Stimulated activated CD8-positive, alpha-beta memory T cell treated with anti-CD3 and anti-CD28 coated beads, Interleukin-15, amount 100 ng/mL, for 24 hours (primary cell): ENCODE measurements at regions not wholly inside any gene's neighbourhood (a gene's known extent, or its start where the extent isn't known, plus 50 kb on each side); places are given as distances from the start of the nearest gene placed in this dataset.

Source experiments
- DNase-seq: peaks from one replicate; pipeline ENCODE4 v3.0.0-alpha.2; 2020; ENCODE audit warnings: low read depth

DNA sequence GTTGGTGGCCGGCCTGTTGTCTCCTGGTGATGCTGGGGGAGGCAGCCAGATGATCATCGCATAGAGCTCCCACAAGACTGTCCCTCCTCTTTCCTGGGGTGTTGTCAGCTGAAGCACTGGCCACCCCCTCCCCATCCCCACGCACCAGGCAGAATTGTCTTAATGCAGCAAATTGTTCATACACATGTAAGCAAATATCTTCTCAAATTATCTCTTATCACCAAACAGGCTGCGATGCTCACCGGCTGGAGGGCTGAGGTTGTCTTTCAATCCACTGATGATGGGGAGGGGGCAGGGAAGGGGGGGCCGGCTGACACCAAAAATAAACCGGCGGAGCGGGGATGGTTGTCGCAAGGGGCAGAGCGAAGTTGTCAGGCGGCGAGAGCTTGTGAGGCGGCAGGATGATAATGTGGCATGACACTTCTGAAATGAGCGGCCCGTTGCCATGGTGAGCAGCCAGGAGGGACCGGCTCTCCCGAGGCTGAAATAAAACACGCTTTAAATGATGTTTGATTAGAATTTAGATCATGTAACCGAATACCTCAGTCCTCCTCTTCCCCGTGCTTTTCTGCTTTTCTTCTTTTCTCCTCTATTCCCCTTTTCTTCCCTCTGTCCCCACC is 59.8 kb downstream of the MRM1 start:
- no peak for DNase-seq

- no peak for DNase-seq
Measured at GRCh38 chr17:36661688-36662087, 60.3 kb downstream of the MRM1 start.

- no peak for DNase-seq
Measured at GRCh38 chr17:36665417-36665816, 64.0 kb downstream of the MRM1 start.

- no peak for DNase-seq
Measured at GRCh38 chr17:36667922-36668321, 66.5 kb downstream of the MRM1 start.

GRCh38 chr17:36668824-36669223 is 67.4 kb downstream of the MRM1 start:
- no peak for DNase-seq

DNA sequence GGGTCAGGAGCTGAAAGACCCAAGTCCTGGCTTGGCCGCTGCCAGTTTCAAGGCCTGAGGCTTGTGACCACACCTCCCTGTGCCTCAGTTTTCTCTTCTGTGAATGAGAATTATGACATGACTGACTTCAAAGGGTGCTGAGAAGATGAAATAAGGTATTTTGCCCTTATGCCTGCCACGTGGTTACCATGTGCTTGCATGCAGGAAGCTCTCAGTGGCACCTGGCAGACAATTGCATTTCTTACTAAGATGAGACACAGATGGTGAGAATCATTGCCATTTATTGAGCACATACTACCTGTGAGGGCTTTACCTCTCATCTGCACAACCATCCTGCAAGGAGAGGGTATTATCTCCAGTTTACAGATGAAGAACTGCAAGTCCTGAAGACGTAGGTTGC is 69.8 kb downstream of the MRM1 start:
- no peak for DNase-seq

- no peak for DNase-seq
Measured at GRCh38 chr17:36672403-36672918, 71.1 kb downstream of the MRM1 start.

GRCh38 chr17:36673068-36673467 is 71.7 kb downstream of the MRM1 start:
- no peak for DNase-seq

- DNase-seq, result no peak
Measured at GRCh38 chr17:36673637-36674277, 72.4 kb downstream of the MRM1 start.

DNA sequence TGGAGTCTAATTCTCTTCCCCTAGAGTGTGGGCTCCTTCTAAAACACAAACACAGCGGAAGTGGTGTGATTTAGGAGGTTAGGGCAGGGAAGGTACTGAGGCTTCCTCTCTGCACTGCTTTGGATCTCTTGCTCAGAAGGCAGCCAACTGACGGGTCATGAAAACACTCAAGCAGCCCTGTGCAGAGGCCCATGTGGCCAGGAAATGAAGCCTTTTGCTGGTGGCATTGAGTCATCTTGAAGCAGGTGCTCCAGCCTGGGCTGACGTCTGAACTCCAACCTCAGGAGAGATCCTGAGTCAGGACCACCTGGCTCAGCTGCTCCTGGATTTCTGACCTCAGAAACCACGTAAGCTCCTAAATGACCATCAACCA is 72.9 kb downstream of the MRM1 start:
- DNase-seq, result no peak

- no peak for DNase-seq
Measured at GRCh38 chr17:36675250-36675649, 73.9 kb downstream of the MRM1 start.

DNA sequence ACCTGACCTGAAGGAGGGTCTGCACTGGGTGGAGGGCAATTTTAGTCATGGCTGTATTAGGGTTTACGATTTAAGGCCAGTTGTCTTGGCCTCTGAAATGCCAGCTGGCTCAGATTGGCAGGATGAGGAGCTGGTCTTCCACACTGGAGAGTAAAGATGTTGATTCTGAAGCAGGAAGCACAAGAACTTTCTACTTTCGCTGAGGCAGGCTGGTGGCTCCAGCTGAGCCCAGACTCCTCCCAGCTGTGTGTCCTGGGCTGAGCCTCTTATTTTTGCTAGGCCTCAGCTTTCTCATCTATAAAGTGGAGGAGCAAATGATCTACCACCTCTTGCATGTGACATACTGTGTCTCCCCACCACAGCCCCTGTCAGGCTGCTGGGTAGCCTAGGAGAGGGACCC is 74.4 kb downstream of the MRM1 start:
- no peak for DNase-seq

DNA sequence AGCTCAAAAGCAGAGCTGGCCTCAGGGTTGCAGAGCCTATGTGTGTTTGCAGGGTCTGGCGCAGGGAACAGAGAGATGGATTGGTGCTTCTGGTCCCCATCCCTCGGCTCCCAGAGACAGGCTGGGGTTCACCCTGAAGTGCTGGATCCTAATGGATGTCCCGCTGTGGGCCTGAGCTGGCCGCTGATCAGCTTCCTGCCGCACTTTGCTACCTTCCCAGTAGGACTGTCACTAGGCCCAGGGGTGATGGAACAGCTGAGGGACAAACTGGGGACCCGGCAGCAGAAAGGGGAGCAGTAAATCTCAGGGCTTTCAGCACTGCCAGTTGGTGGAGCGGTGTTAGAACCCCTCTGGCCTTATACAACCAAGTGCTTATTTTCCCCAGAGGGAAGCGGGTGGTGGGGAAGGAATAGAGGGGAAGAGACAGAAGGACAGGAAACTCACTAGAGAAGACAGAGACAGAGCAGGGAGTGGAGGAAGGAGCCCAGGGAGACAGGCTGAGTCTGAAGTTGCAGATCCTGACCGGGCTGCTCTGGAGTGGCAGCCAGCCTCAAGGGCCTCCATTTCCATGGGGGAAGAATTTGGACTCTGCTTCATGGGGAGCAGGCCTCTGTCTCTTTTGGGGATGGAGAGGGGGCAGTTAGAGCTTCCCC is 78.6 kb downstream of the MRM1 start:
- no peak for DNase-seq

DNA sequence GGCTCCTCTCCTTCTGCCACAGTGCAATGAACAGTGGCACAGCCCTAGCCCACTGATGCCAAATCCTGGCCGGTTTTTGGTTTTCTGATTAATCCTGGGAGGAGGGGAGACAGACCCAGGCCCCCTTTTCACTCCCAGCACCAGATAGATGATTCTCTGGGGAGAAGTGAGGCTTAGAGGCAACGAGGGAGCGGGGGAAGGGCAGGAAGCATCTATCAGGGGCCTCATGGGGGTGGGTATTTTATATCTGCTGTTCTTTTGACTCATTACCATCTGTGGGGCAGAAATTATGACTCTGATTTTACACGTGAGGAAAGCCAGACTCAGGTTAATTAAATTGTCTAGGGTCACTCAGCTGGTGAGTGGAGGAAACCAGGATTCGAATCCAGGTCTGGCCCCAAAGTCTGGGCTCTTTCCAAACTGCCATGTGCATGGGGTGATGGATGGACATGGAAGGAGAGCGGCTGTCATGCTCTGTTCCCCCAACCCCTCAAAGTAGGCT is 79.4 kb downstream of the MRM1 start:
- no peak for DNase-seq

DNA sequence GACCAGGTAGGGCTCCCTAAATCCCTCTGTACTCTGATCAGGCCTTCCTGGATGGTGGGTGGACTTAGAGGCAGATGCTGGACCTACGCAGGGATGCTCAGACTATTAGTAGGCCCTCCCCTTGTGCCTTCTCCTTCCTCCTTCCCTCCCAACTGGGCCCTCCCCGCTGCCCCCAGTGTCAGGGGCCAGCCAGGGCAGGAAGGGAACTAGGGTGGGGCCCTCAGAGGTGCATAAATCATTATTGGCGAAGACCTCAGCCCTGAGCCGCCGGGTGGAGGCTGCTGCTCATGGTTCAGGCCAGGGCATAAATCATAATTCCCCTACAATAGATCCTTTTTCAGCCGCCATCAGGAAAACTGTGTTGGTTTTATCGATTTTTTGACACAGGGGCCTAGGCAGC is 81.4 kb downstream of the MRM1 start:
- DNase-seq, result no peak

DNA sequence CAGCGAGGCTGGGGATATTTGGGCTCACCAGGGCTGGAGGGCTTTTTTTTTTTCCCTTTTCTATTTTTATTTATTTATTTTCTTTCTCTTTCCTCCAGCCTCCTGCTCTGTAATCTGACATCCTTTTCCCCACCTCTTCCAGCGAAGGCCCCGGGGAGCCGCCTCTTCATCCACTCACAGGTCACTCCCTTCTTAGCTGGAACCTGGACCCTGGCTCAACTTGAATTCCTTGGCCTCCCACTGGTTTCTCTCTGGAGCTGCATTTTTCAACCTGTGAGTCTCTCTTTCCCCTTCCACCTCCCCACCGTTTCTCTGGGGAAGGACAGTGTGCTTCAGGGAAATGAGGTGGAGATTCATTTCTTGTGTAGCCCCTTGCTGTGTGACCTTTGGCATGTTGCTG is 82.0 kb downstream of the MRM1 start:
- DNase-seq, result no peak

GRCh38 chr17:36684134-36684533 is 82.8 kb downstream of the MRM1 start:
- DNase-seq, result no peak

DNA sequence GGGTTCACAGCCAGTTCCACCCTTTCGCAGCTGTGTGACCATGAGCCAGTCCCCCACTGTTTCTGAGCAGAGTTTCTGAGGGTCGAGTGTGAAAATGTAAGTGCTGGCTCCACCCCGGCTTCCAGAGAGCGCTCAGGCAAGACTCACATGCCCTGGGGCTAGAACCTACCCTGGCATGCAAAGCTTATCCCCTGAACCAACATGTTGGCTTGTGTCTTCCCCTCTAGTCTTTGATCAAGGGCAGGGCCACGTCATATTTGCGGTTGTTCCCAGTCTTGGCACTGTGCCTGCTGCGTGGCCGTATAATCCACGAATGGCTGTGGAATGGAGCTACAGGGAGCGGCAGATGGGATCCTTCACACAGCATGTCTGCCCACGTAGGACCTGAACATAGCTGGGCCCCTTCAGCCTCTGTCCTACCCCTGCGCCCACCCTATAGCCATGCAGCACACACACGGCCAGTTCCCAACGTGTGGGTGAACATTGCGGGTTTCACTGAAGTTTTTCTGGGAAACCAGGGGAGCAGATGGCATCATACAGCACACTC is 84.8 kb downstream of the MRM1 start:
- DNase-seq, result no peak

- no peak for DNase-seq
Measured at GRCh38 chr17:36687736-36688135, 86.4 kb downstream of the MRM1 start.

DNA sequence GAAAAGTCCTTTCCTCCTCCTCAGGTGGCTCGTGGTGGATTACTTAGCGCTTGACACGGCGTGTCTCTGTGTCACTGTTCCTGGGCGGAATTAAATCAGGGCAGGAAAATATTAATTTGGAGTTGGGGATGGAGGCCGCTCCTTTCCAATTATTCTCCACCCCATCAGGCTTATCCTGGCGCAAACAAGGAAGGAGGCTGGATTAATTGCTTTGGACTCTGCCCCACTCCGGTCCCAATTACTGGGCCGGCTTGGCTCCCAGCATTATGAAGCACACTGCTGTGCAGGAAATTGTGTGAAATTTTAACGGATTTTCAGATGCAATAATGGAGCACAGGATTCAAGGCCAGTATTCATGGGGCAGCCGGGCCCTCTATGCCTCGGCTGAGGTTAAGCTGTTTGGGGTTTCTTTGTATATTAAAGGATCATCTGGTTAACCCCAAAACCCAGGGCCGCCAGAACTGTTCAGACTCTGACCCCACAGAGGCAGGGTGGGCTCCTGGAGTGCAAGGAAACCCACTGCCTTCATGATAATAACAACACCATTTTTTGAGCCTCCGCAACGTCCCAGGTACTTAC is 87.8 kb downstream of the MRM1 start:
- DNase-seq, result no peak

GRCh38 chr17:36690190-36690589 is 88.8 kb downstream of the MRM1 start:
- DNase-seq, result no peak

DNA sequence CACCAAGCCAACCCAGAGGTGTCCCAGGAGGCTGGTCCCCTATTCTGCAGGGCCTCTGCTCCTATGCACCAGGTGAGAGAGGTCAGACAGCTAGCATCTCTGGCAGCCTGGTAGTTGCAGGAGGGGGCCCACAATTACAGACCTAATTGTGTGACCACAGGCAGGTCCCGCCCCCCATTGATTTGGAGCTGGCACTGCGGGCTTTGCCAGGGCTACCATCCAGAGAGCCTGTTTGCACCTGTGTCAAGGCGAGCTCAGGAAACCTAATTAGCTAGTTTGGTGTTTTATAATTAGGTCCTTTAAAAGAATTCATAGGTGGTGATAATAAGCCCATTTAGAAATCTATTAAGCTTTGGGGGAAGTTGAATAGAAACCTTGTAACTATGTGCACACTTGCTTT is 90.2 kb downstream of the MRM1 start:
- DNase-seq, result no peak

- no peak for DNase-seq
Measured at GRCh38 chr17:36695082-36695481, 93.7 kb downstream of the MRM1 start.
